SU-DHL-6 (cell line): ENCODE measurements at regions not wholly inside any gene's neighbourhood (a gene's known extent, or its start where the extent isn't known, plus 50 kb on each side); places are given as distances from the start of the nearest gene placed in this dataset.

Source experiments
- H2AFZ ChIP-seq: fragments of 200-600 bp; sonication (generic); 2 replicates; pipeline ENCODE4 v1.6.1; 2014; ENCODE audit warnings: low read depth, mild to moderate bottlenecking, moderate library complexity, mixed read lengths, antibody characterized with exemption, low read length; ENCODE audit not compliant: severe bottlenecking
- H3F3A ChIP-seq: fragments of 200-600 bp; shearing (Covaris generic); 2 replicates; pipeline ENCODE4 v1.6.0; 2016; ENCODE audit warnings: antibody characterized with exemption, mild to moderate bottlenecking; ENCODE audit not compliant: insufficient read depth
- H3K27ac ChIP-seq: fragments of 200-600 bp; sonication (generic); 2 replicates; pipeline ENCODE4 v1.5.1; 2016; ENCODE audit warnings: low read depth, mild to moderate bottlenecking, low read length, moderate library complexity, mixed read lengths
- H3K27me3 ChIP-seq: fragments of 200-600 bp; sonication (generic), shearing (Covaris generic); 2 replicates; pipeline ENCODE4 v1.6.0; 2014; ENCODE audit warnings: mild to moderate bottlenecking, low read length
- H3K36me3 ChIP-seq: fragments of 200-600 bp; sonication (generic); 2 replicates; pipeline ENCODE4 v1.6.1; 2014; ENCODE audit warnings: mild to moderate bottlenecking, low read length, mixed read lengths
- H3K4me2 ChIP-seq: fragments of 300-600, 200-600 bp; shearing (Covaris generic), sonication (generic); 2 replicates; pipeline ENCODE4 v1.6.0; 2014; ENCODE audit warnings: low read length, low read depth, mild to moderate bottlenecking; ENCODE audit not compliant: poor library complexity, severe bottlenecking
- H3K4me3 ChIP-seq: fragments of 200-600 bp; sonication (generic); 2 replicates; pipeline ENCODE4 v1.5.1; 2014; ENCODE audit warnings: antibody characterized with exemption, low read length, mild to moderate bottlenecking, mixed read lengths; ENCODE audit not compliant: insufficient read depth, poor library complexity, severe bottlenecking
- H3K79me2 ChIP-seq: fragments of 200-600 bp; sonication (generic); 2 replicates; pipeline ENCODE4 v1.6.1; 2014; ENCODE audit warnings: mild to moderate bottlenecking, low read length, moderate library complexity; ENCODE audit not compliant: insufficient read depth
- H3K9ac ChIP-seq: fragments of 200-600 bp; sonication (generic); 2 replicates; pipeline ENCODE4 v1.7.0; 2014; ENCODE audit warnings: mild to moderate bottlenecking, low read length
- H3K9me2 ChIP-seq: fragments of 200-600 bp; sonication (generic); replicated peaks from 2 replicates; pipeline ENCODE4 v1.6.1; 2014; ENCODE audit warnings: low read length; ENCODE audit not compliant: insufficient read depth
- H3K9me3 ChIP-seq: fragments of 200-600 bp; sonication (generic); 2 replicates; pipeline ENCODE4 v1.6.1; 2014; ENCODE audit warnings: low read length, mixed read lengths; ENCODE audit not compliant: insufficient read depth
- H4K20me1 ChIP-seq: fragments of 200-600 bp; sonication (generic); 2 replicates; pipeline ENCODE4 v1.6.1; 2014; ENCODE audit warnings: low read depth, mild to moderate bottlenecking, antibody characterized with exemption, low read length, moderate library complexity, mixed read lengths
- EZH2phosphoT487 ChIP-seq: fragments of 200-600 bp; sonication (generic), shearing (Covaris generic); conservative IDR thresholded peaks from 2 replicates; pipeline ENCODE4 v1.6.1; 2018; ENCODE audit warnings: mild to moderate bottlenecking, antibody characterized with exemption, low read length, moderate library complexity, mixed read lengths
- TF ChIP-seq, protein P1 (sequence below): fragments of 200-600 bp; sonication (generic); IDR thresholded peaks from one replicate; pipeline ENCODE4 v1.5.1; 2017; ENCODE audit warnings: antibody characterized with exemption, mild to moderate bottlenecking, low read length, moderate library complexity; ENCODE audit not compliant: insufficient read depth, poor library complexity, severe bottlenecking

GRCh38 chr5:24428345-24428744 lies 216.4 kb downstream of the CDH10 start:
- no peak overlapping the region for H3K4me3 ChIP-seq
- H3F3A ChIP-seq, result no peaks in the 10 kb centered on the region
- no peak overlapping the region for H3K9ac ChIP-seq
- no peaks in the 10 kb centered on the region for H3K27me3 ChIP-seq
- H3K36me3 ChIP-seq, result no peaks in the 10 kb centered on the region; the same call in 1 of the 2 replicates
- H2AFZ ChIP-seq, result no peak overlapping the region
- H3K27ac ChIP-seq, result no peak overlapping the region
- H3K9me2 ChIP-seq, result no peaks in the 10 kb centered on the region
- H3K4me2 ChIP-seq, result no peak overlapping the region
- no peaks in the 10 kb centered on the region for H3K79me2 ChIP-seq
- TF ChIP-seq, protein P1, sequence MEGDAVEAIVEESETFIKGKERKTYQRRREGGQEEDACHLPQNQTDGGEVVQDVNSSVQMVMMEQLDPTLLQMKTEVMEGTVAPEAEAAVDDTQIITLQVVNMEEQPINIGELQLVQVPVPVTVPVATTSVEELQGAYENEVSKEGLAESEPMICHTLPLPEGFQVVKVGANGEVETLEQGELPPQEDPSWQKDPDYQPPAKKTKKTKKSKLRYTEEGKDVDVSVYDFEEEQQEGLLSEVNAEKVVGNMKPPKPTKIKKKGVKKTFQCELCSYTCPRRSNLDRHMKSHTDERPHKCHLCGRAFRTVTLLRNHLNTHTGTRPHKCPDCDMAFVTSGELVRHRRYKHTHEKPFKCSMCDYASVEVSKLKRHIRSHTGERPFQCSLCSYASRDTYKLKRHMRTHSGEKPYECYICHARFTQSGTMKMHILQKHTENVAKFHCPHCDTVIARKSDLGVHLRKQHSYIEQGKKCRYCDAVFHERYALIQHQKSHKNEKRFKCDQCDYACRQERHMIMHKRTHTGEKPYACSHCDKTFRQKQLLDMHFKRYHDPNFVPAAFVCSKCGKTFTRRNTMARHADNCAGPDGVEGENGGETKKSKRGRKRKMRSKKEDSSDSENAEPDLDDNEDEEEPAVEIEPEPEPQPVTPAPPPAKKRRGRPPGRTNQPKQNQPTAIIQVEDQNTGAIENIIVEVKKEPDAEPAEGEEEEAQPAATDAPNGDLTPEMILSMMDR, result no peak
- TF ChIP-seq EZH2phosphoT487, result no peak
- H4K20me1 ChIP-seq, result no peaks in the 10 kb centered on the region
- H3K9me3 ChIP-seq, result no peaks in the 10 kb centered on the region

- Histone ChIP-seq H3K9me2 (no peaks in the 10 kb centered on the region), H3K27ac (no peak overlapping the region), H3K27me3 (no peaks in the 10 kb centered on the region), H2AFZ (peak overlapping the region; percentile 61), H3K4me2 (no peak overlapping the region), H3K4me3 (no peak overlapping the region), H3K9me3 (no peaks in the 10 kb centered on the region), H4K20me1 (no peaks in the 10 kb centered on the region), H3K9ac (no peak overlapping the region), H3F3A (no peaks in the 10 kb centered on the region), H3K79me2 (no peaks in the 10 kb centered on the region), H3K36me3 (no peaks in the 10 kb centered on the region; the same call in 1 of the 2 replicates)
- TF ChIP-seq, protein P1, result no peak
- no peak for TF ChIP-seq EZH2phosphoT487
These were observed 211.2 kb downstream of the CDH10 start for GRCh38 chr5:24433555-24433954.
